B cell (primary cell): ENCODE measurements at regions not wholly inside any gene's neighbourhood (a gene's known extent, or its start where the extent isn't known, plus 50 kb on each side); places are given as distances from the start of the nearest gene placed in this dataset.

Experiments
- ATAC-seq: fragments of 200-7000 bp; cut with Tn5 transposase; one replicate; pipeline ENCODE4 v1.10.0; 2021; ENCODE audit warnings: low read depth, mild to moderate bottlenecking, moderate number of reproducible peaks, moderate library complexity
- CTCF ChIA-PET: fragments of 350-600 bp; sonication (Branson Sonifier 250); formaldehyde crosslinking; loops from one replicate; lab custom pipeline; 2021; ENCODE audit warnings: antibody characterized with exemption, inconsistent platforms; lab: Charles Lee
- POLR2A ChIA-PET: fragments of 350-600 bp; sonication (Branson Sonifier 250); formaldehyde crosslinking; loops from one replicate; lab custom pipeline; 2021; ENCODE audit warnings: antibody characterized with exemption; lab: Charles Lee
- DNase-seq: peaks from one replicate; pipeline ENCODE4 v3.0.0; 2013
- H2AFZ ChIP-seq: 2 replicates; pipeline ENCODE4 v1.6.1; 2012; ENCODE audit warnings: mild to moderate bottlenecking, low read depth, low read length; ENCODE audit not compliant: insufficient read depth, poor library complexity, severe bottlenecking
- H3K27ac ChIP-seq, 2 donors: 1 replicate in 1 of 2; 2 replicates in 1 of 2; pipeline ENCODE4 v1.5.1; 2012 to 2013; ENCODE audit warnings: low read length in 2 of 2, mild to moderate bottlenecking in 2 of 2, moderate library complexity in 1 of 2
- H3K27me3 ChIP-seq, 4 experiments: fragments of 200-600 bp in 1 of 4; sonication (generic) in 1 of 4; replicated peaks in 1 of 4; 1 replicate in 2 of 4; 2 replicates in 2 of 4; pipeline versions ENCODE4 v1.6.1 to v1.7.0; 2013 to 2016; ENCODE audit warnings: low read length in 3 of 4, mild to moderate bottlenecking in 2 of 4, mixed read lengths in 1 of 4, moderate library complexity in 1 of 4; ENCODE audit not compliant: insufficient read depth in 4 of 4, control insufficient read depth in 3 of 4; ENCODE audit errors: control extremely low read depth in 1 of 4
- H3K36me3 ChIP-seq, 2 experiments: replicated peaks in 1 of 2; 1 replicate in 1 of 2; 2 replicates in 1 of 2; pipeline versions ENCODE4 v1.6.1 to v1.7.1; 2013; ENCODE audit warnings: low read length in 1 of 2; ENCODE audit not compliant: insufficient read depth in 2 of 2, control insufficient read depth in 1 of 2; ENCODE audit errors: control extremely low read depth in 1 of 2, extremely low read depth in 1 of 2
- H3K4me1 ChIP-seq, 2 donors: fragments of 200-600 bp in 1 of 2; sonication (generic) in 1 of 2; 1 replicate in 1 of 2; 2 replicates in 1 of 2; pipeline versions ENCODE4 v1.5.1 to v1.6.1; 2013 to 2017; ENCODE audit warnings: low read length in 2 of 2; ENCODE audit not compliant: control insufficient read depth in 2 of 2, insufficient read depth in 2 of 2
- H3K4me2 ChIP-seq: replicated peaks from 2 replicates; pipeline ENCODE3; 2012; ENCODE audit warnings: mild to moderate bottlenecking, low read depth, low read length; ENCODE audit not compliant: poor library complexity, severe bottlenecking
- H3K4me3 ChIP-seq, 5 experiments: fragments of 200-600 bp in 1 of 5; sonication (generic) in 1 of 5; 1 replicate in 3 of 5; 2 replicates in 2 of 5; pipeline versions ENCODE4 v1.5.1 to v1.7.0; 2011 to 2016; ENCODE audit warnings: low read length in 4 of 5, mild to moderate bottlenecking in 4 of 5, low read depth in 2 of 5, control low read depth in 1 of 5, moderate library complexity in 1 of 5; ENCODE audit not compliant: insufficient read depth in 1 of 5; ENCODE audit errors: control extremely low read depth in 1 of 5, extremely low read depth in 1 of 5
- H3K79me2 ChIP-seq: fragments of 200-600 bp; sonication (generic); one replicate; pipeline ENCODE4 v1.6.0; 2016; ENCODE audit warnings: low read length; ENCODE audit not compliant: control insufficient read depth, insufficient read depth
- H3K9ac ChIP-seq: fragments of 200-600 bp; sonication (generic); 2 replicates; pipeline ENCODE4 v1.6.1; 2017; ENCODE audit warnings: mild to moderate bottlenecking, low read length, moderate library complexity
- H3K9me3 ChIP-seq, 3 donors: one replicate each; pipeline versions ENCODE4 v1.6.1 to v1.7.1; 2013; ENCODE audit warnings: low read length in 2 of 3; ENCODE audit not compliant: control insufficient read depth in 2 of 3, insufficient read depth in 1 of 3; ENCODE audit errors: control extremely low read depth in 1 of 3
- H4K20me1 ChIP-seq: 2 replicates; pipeline ENCODE4 v1.6.0; 2012; ENCODE audit warnings: mild to moderate bottlenecking, low read length; ENCODE audit not compliant: insufficient read depth, control insufficient read depth, poor library complexity, severe bottlenecking
- H3K27ac Mint-ChIP-seq: one replicate; pipeline ENCODE4 v1.8.0; 2021; ENCODE audit warnings: mixed read lengths
- H3K27me3 Mint-ChIP-seq: one replicate; pipeline ENCODE4 v1.8.0; 2021; ENCODE audit warnings: mixed read lengths
- H3K4me1 Mint-ChIP-seq: one replicate; pipeline ENCODE4 v1.8.0; 2021; ENCODE audit warnings: mixed read lengths
- H3K4me3 Mint-ChIP-seq: one replicate; pipeline ENCODE4 v1.8.0; 2021; ENCODE audit warnings: mixed read lengths
- H3K9me3 Mint-ChIP-seq: one replicate; pipeline ENCODE4 v1.8.0; 2022; ENCODE audit warnings: mixed read lengths; ENCODE audit not compliant: insufficient read depth
- CTCF ChIP-seq: fragments of 200-600 bp; IDR thresholded peaks from one replicate; pipeline ENCODE4 v1.8.0; 2022; ENCODE audit warnings: antibody characterized with exemption, mild to moderate bottlenecking
- EZH2 ChIP-seq: IDR thresholded peaks from 2 replicates; pipeline ENCODE4 v1.6.1; 2012; ENCODE audit warnings: borderline replicate concordance, low read depth, mild to moderate bottlenecking, moderate library complexity, low read length; ENCODE audit not compliant: insufficient read depth, poor library complexity, severe bottlenecking
- WGBS: methylation state at CpG from one replicate; pipeline ENCODE4 v1.1.5; 2013; ENCODE audit warnings: missing lambda C conversion rate; ENCODE audit not compliant: insufficient coverage; 5-methylcytosine and 5-hydroxymethylcytosine counted together
- intact Hi-C: fragments of 100-400 bp; cut with micrococcal nuclease; formaldehyde crosslinking; loops from one replicate; pipeline ENCODE4 v1.10.0; 2022

GRCh38 chr9:81530846-81531245 is 158.5 kb downstream of the TLE1 start:
- H3K9me3 ChIP-seq, result no peaks in the 10 kb centered on the region
- ATAC-seq (no peak), DNase-seq (no peak)
- H4K20me1 ChIP-seq, result no peaks in the 10 kb centered on the region
- peaks cover 13% of the 10 kb centered on the region for H3K27me3 Mint-ChIP-seq
- H3K27ac ChIP-seq, result no peak overlapping the region
- no peaks in the 10 kb centered on the region for H3K36me3 ChIP-seq
- H3K4me3 ChIP-seq, result no peak overlapping the region
- ChIA-PET CTCF (interaction anchor here (1.5 to 2.1 kb wide), 2 partner anchors 8 to 155 kb away, joined by 6 to 10 read pairs; no protein-coding TSS in a partner anchor), POLR2A (no interaction called here)
- intact Hi-C loops, result no loop called here
- peaks cover 0 to 3% (median 0%) of the 10 kb centered on the region in 4 experiments for H3K27me3 ChIP-seq
- H3K4me1 Mint-ChIP-seq, result peaks cover 20% of the 10 kb centered on the region
- H3K4me1 ChIP-seq, result peaks cover 15% of the 10 kb centered on the region in 2 donors
- H3K4me2 ChIP-seq, result peak overlapping the region; percentile 60
- no CpG with 5 or more reads among the region's 4 CpGs for WGBS
- H3K9ac ChIP-seq, result peak overlapping the region; percentile 31
- no peak overlapping the region for H2AFZ ChIP-seq
- no peak overlapping the region for H3K27ac Mint-ChIP-seq
- no peaks in the 10 kb centered on the region for H3K79me2 ChIP-seq
- TF ChIP-seq CTCF, result no peak
- TF ChIP-seq EZH2, result no peak
- no peaks in the 10 kb centered on the region for H3K9me3 Mint-ChIP-seq
- H3K4me3 Mint-ChIP-seq, result peak overlapping the region; percentile 57

GRCh38 chr9:81530310-81530810 is 159.0 kb downstream of the TLE1 start:
- H3K27ac Mint-ChIP-seq, result peak overlapping the region; percentile 32
- H3K4me1 Mint-ChIP-seq, result peaks cover 20% of the 10 kb centered on the region
- H3K4me2 ChIP-seq, result peak overlapping the region; percentile 60
- H3K4me3 Mint-ChIP-seq, result peak overlapping the region; percentile 57
- ATAC-seq (peak; percentile 88), DNase-seq (peak; percentile 65)
- no peaks in the 10 kb centered on the region for H3K36me3 ChIP-seq
- intact Hi-C loops, result no loop called here
- peak overlapping the region; percentile 31 for H3K9ac ChIP-seq
- ChIA-PET POLR2A (no interaction called here), CTCF (interaction anchor here (1.5 to 2.9 kb wide), 3 partner anchors 8 to 156 kb away, joined by 6 to 15 read pairs (median 10); no protein-coding TSS in a partner anchor)
- H3K27me3 Mint-ChIP-seq, result peaks cover 13% of the 10 kb centered on the region
- no peaks in the 10 kb centered on the region for H3K79me2 ChIP-seq
- H3K4me1 ChIP-seq, result peaks cover 15% of the 10 kb centered on the region in 2 donors
- H2AFZ ChIP-seq, result peak overlapping the region; percentile 37
- no CpG with 5 or more reads among the region's 5 CpGs for WGBS
- H3K27me3 ChIP-seq, result peaks cover 0 to 3% (median 0%) of the 10 kb centered on the region in 4 experiments
- no peaks in the 10 kb centered on the region for H3K9me3 ChIP-seq
- TF ChIP-seq CTCF (no peak), EZH2 (no peak)
- no peaks in the 10 kb centered on the region for H3K9me3 Mint-ChIP-seq
- no peaks in the 10 kb centered on the region for H4K20me1 ChIP-seq
- H3K4me3 ChIP-seq, result no peak overlapping the region
- no peak overlapping the region for H3K27ac ChIP-seq
